HL-60 (cell line): ENCODE measurements at regions not wholly inside any gene's neighbourhood (a gene's known extent, or its start where the extent isn't known, plus 50 kb on each side); places are given as distances from the start of the nearest gene placed in this dataset.

Source experiments
- DNase-seq, 2 experiments: peaks; one replicate each; pipeline ENCODE4 v3.0.0-alpha.2; 2010 to 2020; ENCODE audit warnings: low read depth in 1 of 2, low spot score in 1 of 2
- H3K27ac ChIP-seq: fragments of 250-450 bp; sonication (Bioruptor Pico); replicated peaks from 2 replicates; pipeline ENCODE4 v1.5.1; 2020; ENCODE audit warnings: mild to moderate bottlenecking, moderate library complexity
- H3K27me3 ChIP-seq: fragments of 250-450 bp; sonication (Bioruptor Pico); 2 replicates; pipeline ENCODE4 v1.5.1; 2021; ENCODE audit warnings: mild to moderate bottlenecking, moderate library complexity; ENCODE audit not compliant: insufficient read depth, poor library complexity, severe bottlenecking
- H3K4me3 ChIP-seq: replicated peaks from 2 replicates; pipeline ENCODE4 v1.5.1; 2011; ENCODE audit warnings: mild to moderate bottlenecking, control low read depth, low read length; ENCODE audit not compliant: insufficient read depth
- GABPA ChIP-seq: IDR thresholded peaks from 2 replicates; pipeline ENCODE4 v1.6.1; 2012; ENCODE audit warnings: low read depth
- POLR2AphosphoS5 ChIP-seq: IDR thresholded peaks from 2 replicates; pipeline ENCODE4 v1.6.1; 2012; ENCODE audit warnings: low read depth
- SPI1 ChIP-seq: IDR thresholded peaks from 2 replicates; pipeline ENCODE4 v1.6.1; 2012; ENCODE audit warnings: low read depth, mild to moderate bottlenecking, borderline replicate concordance
- TF ChIP-seq, protein P1 (sequence below): IDR thresholded peaks from 2 replicates; pipeline ENCODE4 v1.6.1; 2012; ENCODE audit warnings: low read depth; ENCODE audit not compliant: insufficient replicate concordance
- TF ChIP-seq, protein P2 (sequence below): IDR thresholded peaks from one replicate; pipeline ENCODE4 v1.5.1; 2011; ENCODE audit warnings: low read length, control low read depth, inconsistent platforms; ENCODE audit not compliant: insufficient read depth

DNA sequence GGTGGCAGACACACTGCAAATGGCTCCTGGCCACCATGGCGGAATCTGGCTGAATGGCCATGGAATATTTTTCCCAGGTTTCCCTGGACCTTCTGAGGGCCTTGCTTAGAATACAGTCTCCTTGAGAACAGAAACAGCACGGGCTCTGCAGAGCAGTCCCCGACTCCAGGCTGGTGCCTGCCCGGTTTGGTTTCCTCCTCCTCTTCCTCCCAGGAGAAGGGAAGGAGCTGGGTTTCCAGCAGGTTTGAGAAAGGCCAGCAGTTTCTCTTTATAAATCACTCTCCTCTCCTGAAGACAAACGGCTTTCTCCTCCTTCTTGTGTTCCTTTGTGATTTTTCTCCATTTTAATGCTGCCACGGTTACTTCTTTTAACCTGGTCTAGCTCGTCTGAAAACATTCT is 106.8 kb upstream of the RFLNA start:
- Histone ChIP-seq H3K27me3 (no peaks in the 10 kb centered on the region), H3K27ac (no peak overlapping the region), H3K4me3 (no peak overlapping the region)
- DNase-seq: no peak
- TF ChIP-seq, protein P1, sequence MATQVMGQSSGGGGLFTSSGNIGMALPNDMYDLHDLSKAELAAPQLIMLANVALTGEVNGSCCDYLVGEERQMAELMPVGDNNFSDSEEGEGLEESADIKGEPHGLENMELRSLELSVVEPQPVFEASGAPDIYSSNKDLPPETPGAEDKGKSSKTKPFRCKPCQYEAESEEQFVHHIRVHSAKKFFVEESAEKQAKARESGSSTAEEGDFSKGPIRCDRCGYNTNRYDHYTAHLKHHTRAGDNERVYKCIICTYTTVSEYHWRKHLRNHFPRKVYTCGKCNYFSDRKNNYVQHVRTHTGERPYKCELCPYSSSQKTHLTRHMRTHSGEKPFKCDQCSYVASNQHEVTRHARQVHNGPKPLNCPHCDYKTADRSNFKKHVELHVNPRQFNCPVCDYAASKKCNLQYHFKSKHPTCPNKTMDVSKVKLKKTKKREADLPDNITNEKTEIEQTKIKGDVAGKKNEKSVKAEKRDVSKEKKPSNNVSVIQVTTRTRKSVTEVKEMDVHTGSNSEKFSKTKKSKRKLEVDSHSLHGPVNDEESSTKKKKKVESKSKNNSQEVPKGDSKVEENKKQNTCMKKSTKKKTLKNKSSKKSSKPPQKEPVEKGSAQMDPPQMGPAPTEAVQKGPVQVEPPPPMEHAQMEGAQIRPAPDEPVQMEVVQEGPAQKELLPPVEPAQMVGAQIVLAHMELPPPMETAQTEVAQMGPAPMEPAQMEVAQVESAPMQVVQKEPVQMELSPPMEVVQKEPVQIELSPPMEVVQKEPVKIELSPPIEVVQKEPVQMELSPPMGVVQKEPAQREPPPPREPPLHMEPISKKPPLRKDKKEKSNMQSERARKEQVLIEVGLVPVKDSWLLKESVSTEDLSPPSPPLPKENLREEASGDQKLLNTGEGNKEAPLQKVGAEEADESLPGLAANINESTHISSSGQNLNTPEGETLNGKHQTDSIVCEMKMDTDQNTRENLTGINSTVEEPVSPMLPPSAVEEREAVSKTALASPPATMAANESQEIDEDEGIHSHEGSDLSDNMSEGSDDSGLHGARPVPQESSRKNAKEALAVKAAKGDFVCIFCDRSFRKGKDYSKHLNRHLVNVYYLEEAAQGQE: no peak
- TF ChIP-seq, protein P2, sequence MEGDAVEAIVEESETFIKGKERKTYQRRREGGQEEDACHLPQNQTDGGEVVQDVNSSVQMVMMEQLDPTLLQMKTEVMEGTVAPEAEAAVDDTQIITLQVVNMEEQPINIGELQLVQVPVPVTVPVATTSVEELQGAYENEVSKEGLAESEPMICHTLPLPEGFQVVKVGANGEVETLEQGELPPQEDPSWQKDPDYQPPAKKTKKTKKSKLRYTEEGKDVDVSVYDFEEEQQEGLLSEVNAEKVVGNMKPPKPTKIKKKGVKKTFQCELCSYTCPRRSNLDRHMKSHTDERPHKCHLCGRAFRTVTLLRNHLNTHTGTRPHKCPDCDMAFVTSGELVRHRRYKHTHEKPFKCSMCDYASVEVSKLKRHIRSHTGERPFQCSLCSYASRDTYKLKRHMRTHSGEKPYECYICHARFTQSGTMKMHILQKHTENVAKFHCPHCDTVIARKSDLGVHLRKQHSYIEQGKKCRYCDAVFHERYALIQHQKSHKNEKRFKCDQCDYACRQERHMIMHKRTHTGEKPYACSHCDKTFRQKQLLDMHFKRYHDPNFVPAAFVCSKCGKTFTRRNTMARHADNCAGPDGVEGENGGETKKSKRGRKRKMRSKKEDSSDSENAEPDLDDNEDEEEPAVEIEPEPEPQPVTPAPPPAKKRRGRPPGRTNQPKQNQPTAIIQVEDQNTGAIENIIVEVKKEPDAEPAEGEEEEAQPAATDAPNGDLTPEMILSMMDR: no peak
- TF ChIP-seq POLR2AphosphoS5 (no peak), GABPA (no peak), SPI1 (no peak)

DNA sequence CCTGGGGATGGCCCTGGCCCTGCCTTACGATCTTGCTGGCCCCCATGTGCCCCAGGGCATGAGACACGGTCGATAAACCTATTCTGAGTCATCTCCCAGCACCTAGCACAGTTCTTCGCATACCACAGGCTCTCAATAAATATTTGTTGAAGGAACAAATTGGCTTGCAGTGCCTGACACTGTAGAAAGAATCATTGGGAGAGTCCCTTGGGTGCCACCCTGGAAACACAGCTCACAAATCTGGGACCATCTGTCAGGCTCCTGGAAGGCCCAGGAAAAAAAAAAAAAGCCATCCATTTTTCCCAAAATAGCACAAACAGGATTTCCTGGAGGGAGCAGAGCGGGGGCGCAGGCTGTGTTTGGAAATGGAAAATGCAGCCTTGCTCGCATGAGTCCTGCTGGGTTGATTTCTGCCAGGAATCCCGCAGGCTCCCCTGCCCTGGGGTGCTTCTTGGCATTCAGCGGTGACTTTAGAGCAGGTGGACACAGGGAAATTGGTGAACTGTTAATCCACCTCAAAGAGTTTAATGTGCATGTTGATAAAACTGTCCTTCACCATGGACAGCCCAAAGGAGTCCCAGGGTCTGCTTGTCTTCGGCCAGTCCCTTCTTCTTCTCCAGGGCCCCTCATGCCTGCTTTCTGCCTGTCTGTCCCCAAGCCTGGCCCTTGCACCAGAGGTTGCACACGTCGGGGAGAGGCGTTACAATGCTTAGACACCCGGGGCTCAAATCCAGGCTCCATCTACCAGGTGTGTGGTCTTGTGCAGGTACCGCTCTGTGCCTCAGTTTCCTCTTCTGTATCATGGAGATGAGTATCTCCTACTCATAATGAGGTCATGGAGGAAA is 106.1 kb upstream of the RFLNA start:
- H3K4me3 ChIP-seq: no peak overlapping the region
- no peak for DNase-seq
- no peaks in the 10 kb centered on the region for H3K27me3 ChIP-seq
- no peak overlapping the region for H3K27ac ChIP-seq
- no peak for TF ChIP-seq GABPA
- TF ChIP-seq POLR2AphosphoS5: no peak
- TF ChIP-seq, protein P2: no peak
- TF ChIP-seq SPI1: no peak
- TF ChIP-seq, protein P1: no peak

DNA sequence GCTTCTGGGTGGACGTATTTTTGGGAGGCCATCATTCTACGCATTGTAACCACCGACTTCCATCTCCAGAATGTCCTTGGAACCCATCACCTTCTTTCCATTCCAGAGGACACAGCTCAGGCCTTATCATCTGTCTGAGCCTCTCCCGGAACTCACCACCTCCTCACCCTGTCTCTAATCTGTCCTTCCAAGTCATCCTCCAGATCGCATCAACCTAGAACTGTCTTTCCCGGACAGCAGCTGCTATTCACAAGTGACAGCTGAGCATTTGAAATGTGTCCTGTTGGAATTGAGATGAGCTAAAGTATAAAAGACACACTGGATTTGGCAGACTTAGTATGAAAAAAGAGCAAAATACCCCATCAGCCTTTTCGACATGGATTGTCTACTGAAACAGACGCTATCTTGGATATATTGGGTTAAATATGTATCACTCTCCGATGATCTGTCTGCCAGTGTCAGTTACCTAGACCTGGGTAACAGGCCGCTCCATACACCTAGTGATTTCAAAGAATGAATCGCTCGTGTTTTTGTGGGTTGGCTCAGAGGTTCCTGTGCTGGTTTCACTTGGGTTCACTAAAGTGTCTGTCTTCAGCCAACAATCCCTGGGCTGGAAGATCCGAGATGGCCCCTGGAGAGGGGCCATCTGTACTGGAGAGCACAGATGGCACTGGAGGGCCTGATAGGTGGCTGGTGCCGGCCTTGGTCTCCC is 104.4 kb upstream of the RFLNA start:
- no peak overlapping the region for H3K4me3 ChIP-seq
- H3K27me3 ChIP-seq: no peaks in the 10 kb centered on the region
- no peak overlapping the region for H3K27ac ChIP-seq
- no peak for DNase-seq
- TF ChIP-seq, protein P2: no peak
- TF ChIP-seq GABPA: no peak
- no peak for TF ChIP-seq SPI1
- TF ChIP-seq POLR2AphosphoS5: no peak
